DOHH2 (cell line): ENCODE measurements at regions not wholly inside any gene's neighbourhood (a gene's known extent, or its start where the extent isn't known, plus 50 kb on each side); places are given as distances from the start of the nearest gene placed in this dataset.

Experiments used
- H3F3A ChIP-seq: fragments of 200-600 bp; sonication (generic), shearing (Covaris generic); 2 replicates; pipeline ENCODE4 v1.6.0; 2016; ENCODE audit warnings: antibody characterized with exemption, mild to moderate bottlenecking; ENCODE audit not compliant: control insufficient read depth, insufficient read depth
- H3K27ac ChIP-seq: fragments of 200-600 bp; sonication (generic); 2 replicates; pipeline ENCODE4 v1.5.1; 2014; ENCODE audit warnings: low read depth, mild to moderate bottlenecking, low read length, moderate library complexity
- H3K27me3 ChIP-seq: fragments of 200-600 bp; sonication (generic); 2 replicates; pipeline ENCODE4 v1.6.1; 2014; ENCODE audit warnings: mild to moderate bottlenecking, low read length, mixed read lengths; ENCODE audit not compliant: control insufficient read depth
- H3K36me3 ChIP-seq: fragments of 200-600 bp; sonication (generic); 2 replicates; pipeline ENCODE4 v1.6.1; 2014; ENCODE audit warnings: mild to moderate bottlenecking, low read length, moderate library complexity, mixed read lengths; ENCODE audit not compliant: control insufficient read depth
- H3K4me1 ChIP-seq: fragments of 200-600 bp; sonication (generic); 2 replicates; pipeline ENCODE4 v1.6.1; 2014; ENCODE audit warnings: mild to moderate bottlenecking, low read length, mixed read lengths; ENCODE audit not compliant: control insufficient read depth
- H3K4me2 ChIP-seq: fragments of 200-600 bp; sonication (generic); 2 replicates; pipeline ENCODE4 v1.6.0; 2014; ENCODE audit warnings: mild to moderate bottlenecking, low read length, moderate library complexity
- H3K4me3 ChIP-seq: fragments of 200-600 bp; sonication (generic); 2 replicates; pipeline ENCODE4 v1.5.1; 2014; ENCODE audit warnings: mild to moderate bottlenecking, low read length, mixed read lengths
- H3K79me2 ChIP-seq: fragments of 200-600 bp; sonication (generic); 2 replicates; pipeline ENCODE4 v1.6.1; 2014; ENCODE audit warnings: mild to moderate bottlenecking, low read length, mixed read lengths; ENCODE audit not compliant: control insufficient read depth
- H3K9me2 ChIP-seq: fragments of 200-600 bp; sonication (generic); replicated peaks from 2 replicates; pipeline ENCODE4 v1.6.1; 2014; ENCODE audit warnings: mild to moderate bottlenecking, low read length, mixed read lengths; ENCODE audit not compliant: control insufficient read depth
- H3K9me3 ChIP-seq: fragments of 200-600 bp; sonication (generic); 2 replicates; pipeline ENCODE4 v1.6.1; 2014; ENCODE audit warnings: antibody characterized with exemption, low read length, mixed read lengths; ENCODE audit not compliant: control insufficient read depth, insufficient read depth
- H4K20me1 ChIP-seq: fragments of 200-600 bp; sonication (generic); 2 replicates; pipeline ENCODE4 v1.6.0; 2014; ENCODE audit warnings: low read depth, mild to moderate bottlenecking, antibody characterized with exemption, low read length, moderate library complexity; ENCODE audit not compliant: control insufficient read depth, insufficient read depth
- CTCF ChIP-seq: fragments of 200-600 bp; sonication (generic); IDR thresholded peaks from one replicate; pipeline ENCODE4 v1.5.1; 2014; ENCODE audit warnings: antibody characterized with exemption, mild to moderate bottlenecking, low read depth, low read length; ENCODE audit not compliant: poor library complexity, severe bottlenecking
- EZH2phosphoT487 ChIP-seq: fragments of 200-600 bp; sonication (generic); IDR thresholded peaks from 2 replicates; pipeline ENCODE4 v1.6.1; 2017; ENCODE audit warnings: borderline replicate concordance, mild to moderate bottlenecking, antibody characterized with exemption, low read length, moderate library complexity, mixed read lengths

GRCh38 chr7:132690174-132690573, 113.9 kb upstream of the PLXNA4 start:
- H3K79me2 ChIP-seq = no peaks in the 10 kb centered on the region
- no peak overlapping the region for H3K27ac ChIP-seq
- H3K4me1 ChIP-seq = no peaks in the 10 kb centered on the region
- no peaks in the 10 kb centered on the region for H3F3A ChIP-seq
- H3K9me2 ChIP-seq = no peaks in the 10 kb centered on the region
- peaks cover 4% of the 10 kb centered on the region; the same call in 1 of the 2 replicates for H3K9me3 ChIP-seq
- no peaks in the 10 kb centered on the region for H4K20me1 ChIP-seq
- H3K4me2 ChIP-seq = no peak overlapping the region
- TF ChIP-seq EZH2phosphoT487 (no peak), CTCF (no peak)
- no peaks in the 10 kb centered on the region for H3K27me3 ChIP-seq
- H3K36me3 ChIP-seq = no peaks in the 10 kb centered on the region
- no peak overlapping the region for H3K4me3 ChIP-seq

- H3K27me3 ChIP-seq = no peaks in the 10 kb centered on the region
- peaks cover 4% of the 10 kb centered on the region; the same call in 1 of the 2 replicates for H3K9me3 ChIP-seq
- no peak overlapping the region for H3K4me2 ChIP-seq
- no peak for TF ChIP-seq EZH2phosphoT487
- no peak for TF ChIP-seq CTCF
- no peaks in the 10 kb centered on the region for H3K79me2 ChIP-seq
- H4K20me1 ChIP-seq = no peaks in the 10 kb centered on the region
- H3K27ac ChIP-seq = no peak overlapping the region
- no peak overlapping the region for H3K4me3 ChIP-seq
- H3K9me2 ChIP-seq = no peaks in the 10 kb centered on the region
- H3K36me3 ChIP-seq = no peaks in the 10 kb centered on the region
- no peaks in the 10 kb centered on the region for H3K4me1 ChIP-seq
- H3F3A ChIP-seq = no peaks in the 10 kb centered on the region
These were observed 111.7 kb upstream of the PLXNA4 start for GRCh38 chr7:132687981-132688383.

GRCh38 chr7:132687016-132687415, 110.7 kb upstream of the PLXNA4 start:
- Histone ChIP-seq H3K79me2 (no peaks in the 10 kb centered on the region), H3K27me3 (no peaks in the 10 kb centered on the region), H3K36me3 (no peaks in the 10 kb centered on the region), H3K9me3 (peaks cover 4% of the 10 kb centered on the region; the same call in 1 of the 2 replicates), H3K4me2 (no peak overlapping the region), H3K4me3 (no peak overlapping the region), H3K27ac (no peak overlapping the region), H3F3A (no peaks in the 10 kb centered on the region), H4K20me1 (no peaks in the 10 kb centered on the region), H3K9me2 (no peaks in the 10 kb centered on the region), H3K4me1 (no peaks in the 10 kb centered on the region)
- TF ChIP-seq CTCF (no peak), EZH2phosphoT487 (no peak)

GRCh38 chr7:132685277-132685676, 109.0 kb upstream of the PLXNA4 start:
- Histone ChIP-seq H3K4me2 (no peak overlapping the region), H3K9me2 (no peaks in the 10 kb centered on the region), H3K79me2 (no peaks in the 10 kb centered on the region), H3K9me3 (peaks cover 4% of the 10 kb centered on the region; the same call in 1 of the 2 replicates), H3K4me1 (no peaks in the 10 kb centered on the region), H3F3A (no peaks in the 10 kb centered on the region), H3K27ac (no peak overlapping the region), H4K20me1 (no peaks in the 10 kb centered on the region), H3K4me3 (no peak overlapping the region), H3K36me3 (no peaks in the 10 kb centered on the region), H3K27me3 (no peaks in the 10 kb centered on the region)
- TF ChIP-seq CTCF (no peak), EZH2phosphoT487 (no peak)
